ENCODE measurements at regions not wholly inside any gene's neighbourhood (a gene's known extent, or its start where the extent isn't known, plus 50 kb on each side); places are given as distances from the start of the nearest gene placed in this dataset.

GRCh38 chr12:113688313-113688712 lies 216.6 kb upstream of the LHX5 start:
- DNase-seq (ENCODE audit: low spot score in 2 of 2) (no peak), ATAC-seq (ENCODE audit: low read depth) (no peak)
- Mint-ChIP-seq H3K27me3 (peaks cover 6% of the 10 kb centered on the region), H3K36me3 (no peaks in the 10 kb centered on the region), H3K4me1 (no peaks in the 10 kb centered on the region), H3K4me3 (no peak overlapping the region), H3K9me3 (no peaks in the 10 kb centered on the region), H3K27ac (no peak overlapping the region)

GRCh38 chr12:113684908-113685782 lies 213.5 kb upstream of the LHX5 start:
- H3K4me1 Mint-ChIP-seq, result no peaks in the 10 kb centered on the region
- H3K36me3 Mint-ChIP-seq, result no peaks in the 10 kb centered on the region
- ATAC-seq (ENCODE audit: low read depth) (no peak), DNase-seq (ENCODE audit: low spot score in 2 of 2) (no peak)
- no peak overlapping the region for H3K27ac Mint-ChIP-seq
- H3K27me3 Mint-ChIP-seq, result peaks cover 3% of the 10 kb centered on the region
- no peak overlapping the region for H3K4me3 Mint-ChIP-seq
- H3K9me3 Mint-ChIP-seq, result no peaks in the 10 kb centered on the region

- Mint-ChIP-seq H3K27ac (no peak overlapping the region), H3K4me1 (no peaks in the 10 kb centered on the region), H3K36me3 (no peaks in the 10 kb centered on the region), H3K4me3 (no peak overlapping the region), H3K27me3 (peaks cover 3% of the 10 kb centered on the region), H3K9me3 (no peaks in the 10 kb centered on the region)
- DNase-seq (ENCODE audit: low spot score in 2 of 2) (no peak), ATAC-seq (ENCODE audit: low read depth) (no peak)
Measured at GRCh38 chr12:113684053-113684907, 212.6 kb upstream of the LHX5 start.

GRCh38 chr12:113683574-113683973 lies 211.9 kb upstream of the LHX5 start:
- Mint-ChIP-seq H3K27me3 (peaks cover 3% of the 10 kb centered on the region), H3K4me3 (no peak overlapping the region), H3K4me1 (no peaks in the 10 kb centered on the region), H3K36me3 (no peaks in the 10 kb centered on the region), H3K27ac (no peak overlapping the region), H3K9me3 (no peaks in the 10 kb centered on the region)
- ATAC-seq (ENCODE audit: low read depth) (no peak), DNase-seq (ENCODE audit: low spot score in 2 of 2) (no peak)

GRCh38 chr12:113680868-113681267 lies 209.2 kb upstream of the LHX5 start:
- ATAC-seq (ENCODE audit: low read depth), result no peak
- no peak for DNase-seq (ENCODE audit: low spot score in 2 of 2)
- H3K27ac Mint-ChIP-seq, result no peak overlapping the region
- no peaks in the 10 kb centered on the region for H3K9me3 Mint-ChIP-seq
- H3K4me1 Mint-ChIP-seq, result no peaks in the 10 kb centered on the region
- H3K27me3 Mint-ChIP-seq, result peaks cover 10% of the 10 kb centered on the region
- H3K36me3 Mint-ChIP-seq, result no peaks in the 10 kb centered on the region
- H3K4me3 Mint-ChIP-seq, result no peak overlapping the region

- Mint-ChIP-seq H3K4me1 (no peaks in the 10 kb centered on the region), H3K27ac (no peak overlapping the region), H3K4me3 (no peak overlapping the region), H3K27me3 (peaks cover 12% of the 10 kb centered on the region), H3K36me3 (no peaks in the 10 kb centered on the region), H3K9me3 (peaks cover 2% of the 10 kb centered on the region)
- ATAC-seq (ENCODE audit: low read depth), result no peak
- no peak for DNase-seq (ENCODE audit: low spot score in 2 of 2)
Measured at GRCh38 chr12:113678223-113679119, 206.8 kb upstream of the LHX5 start.

GRCh38 chr12:113676547-113676946 lies 204.9 kb upstream of the LHX5 start:
- Mint-ChIP-seq H3K9me3 (peaks cover 2% of the 10 kb centered on the region), H3K27me3 (peaks cover 13% of the 10 kb centered on the region), H3K4me3 (no peak overlapping the region), H3K4me1 (no peaks in the 10 kb centered on the region), H3K27ac (no peak overlapping the region), H3K36me3 (no peaks in the 10 kb centered on the region)
- ATAC-seq (ENCODE audit: low read depth), result no peak
- no peak for DNase-seq (ENCODE audit: low spot score in 2 of 2)

- no peaks in the 10 kb centered on the region for H3K36me3 Mint-ChIP-seq
- no peaks in the 10 kb centered on the region for H3K4me1 Mint-ChIP-seq
- H3K9me3 Mint-ChIP-seq, result peaks cover 2% of the 10 kb centered on the region
- H3K4me3 Mint-ChIP-seq, result no peak overlapping the region
- DNase-seq (ENCODE audit: low spot score in 2 of 2), result no peak
- no peak for ATAC-seq (ENCODE audit: low read depth)
- H3K27ac Mint-ChIP-seq, result no peak overlapping the region
- peaks cover 13% of the 10 kb centered on the region for H3K27me3 Mint-ChIP-seq
Measured at GRCh38 chr12:113676117-113676516, 204.4 kb upstream of the LHX5 start.

- Mint-ChIP-seq H3K4me1 (no peaks in the 10 kb centered on the region), H3K9me3 (peaks cover 2% of the 10 kb centered on the region), H3K27me3 (peaks cover 14% of the 10 kb centered on the region), H3K27ac (no peak overlapping the region), H3K36me3 (no peaks in the 10 kb centered on the region), H3K4me3 (no peak overlapping the region)
- ATAC-seq (ENCODE audit: low read depth), result no peak
- no peak for DNase-seq (ENCODE audit: low spot score in 2 of 2)
Measured at GRCh38 chr12:113674996-113675395, 203.3 kb upstream of the LHX5 start.

- Mint-ChIP-seq H3K27me3 (peaks cover 16% of the 10 kb centered on the region), H3K27ac (no peak overlapping the region), H3K9me3 (peaks cover 2% of the 10 kb centered on the region), H3K36me3 (no peaks in the 10 kb centered on the region), H3K4me3 (no peak overlapping the region), H3K4me1 (no peaks in the 10 kb centered on the region)
- DNase-seq (ENCODE audit: low spot score in 2 of 2) (no peak), ATAC-seq (ENCODE audit: low read depth) (no peak)
Measured at GRCh38 chr12:113674302-113674701, 202.6 kb upstream of the LHX5 start.

GRCh38 chr12:113673458-113674238 lies 202.0 kb upstream of the LHX5 start:
- DNase-seq (ENCODE audit: low spot score in 2 of 2) (no peak), ATAC-seq (ENCODE audit: low read depth) (no peak)
- H3K4me1 Mint-ChIP-seq, result no peaks in the 10 kb centered on the region
- no peak overlapping the region for H3K27ac Mint-ChIP-seq
- no peaks in the 10 kb centered on the region for H3K36me3 Mint-ChIP-seq
- no peak overlapping the region for H3K4me3 Mint-ChIP-seq
- H3K9me3 Mint-ChIP-seq, result peaks cover 2% of the 10 kb centered on the region
- peaks cover 16% of the 10 kb centered on the region for H3K27me3 Mint-ChIP-seq

- Mint-ChIP-seq H3K9me3 (peaks cover 2% of the 10 kb centered on the region), H3K27me3 (peaks cover 22% of the 10 kb centered on the region), H3K27ac (no peak overlapping the region), H3K4me3 (no peak overlapping the region), H3K36me3 (no peaks in the 10 kb centered on the region), H3K4me1 (no peaks in the 10 kb centered on the region)
- ATAC-seq (ENCODE audit: low read depth) (no peak), DNase-seq (ENCODE audit: low spot score in 2 of 2) (no peak)
Measured at GRCh38 chr12:113670742-113671141, 199.1 kb upstream of the LHX5 start.

- Mint-ChIP-seq H3K36me3 (no peaks in the 10 kb centered on the region), H3K27me3 (peaks cover 24% of the 10 kb centered on the region), H3K9me3 (peaks cover 3% of the 10 kb centered on the region), H3K27ac (no peak overlapping the region), H3K4me1 (no peaks in the 10 kb centered on the region), H3K4me3 (no peak overlapping the region)
- DNase-seq (ENCODE audit: low spot score in 2 of 2) (no peak), ATAC-seq (ENCODE audit: low read depth) (no peak)
Measured at GRCh38 chr12:113667676-113668356, 196.1 kb upstream of the LHX5 start.
